DMS 273 (cell line): ENCODE measurements at regions not wholly inside any gene's neighbourhood (a gene's known extent, or its start where the extent isn't known, plus 50 kb on each side); places are given as distances from the start of the nearest gene placed in this dataset.
A peak's percentile ranks its signal among the peaks of the same experiment; 100 is the strongest.
"Not testable (repeated sequence)": the region's sequence is repeated elsewhere in the genome, so short reads cannot be mapped to it uniquely, and the experiment has no call there.

Source experiments
- DNase-seq: peaks from one replicate; lab custom pipeline; 2025; ENCODE audit not compliant: unreplicated experiment; lab: John Stamatoyannopoulos, UW

GRCh38 chr6:135701426-135701825 lies 150.1 kb upstream of the PDE7B start:
- DNase-seq = no peak

GRCh38 chr6:135703007-135703406 lies 148.5 kb upstream of the PDE7B start:
- DNase-seq = no peak

GRCh38 chr6:135703621-135704020 lies 147.9 kb upstream of the PDE7B start:
- no peak for DNase-seq

- DNase-seq = no peak
Observed at GRCh38 chr6:135707426-135707825, 144.1 kb upstream of the PDE7B start.

- DNase-seq = no peak
Observed at GRCh38 chr6:135710042-135710441, 141.5 kb upstream of the PDE7B start.

- no peak for DNase-seq
Observed at GRCh38 chr6:135722190-135722589, 129.3 kb upstream of the PDE7B start.

- DNase-seq = peak; percentile 2
Observed at GRCh38 chr6:135722679-135723078, 128.8 kb upstream of the PDE7B start.

GRCh38 chr6:135728589-135728988 lies 122.9 kb upstream of the PDE7B start:
- DNase-seq = no peak

- DNase-seq = no peak
Observed at GRCh38 chr6:135731116-135731515, 120.4 kb upstream of the PDE7B start.

- not testable (repeated sequence) for DNase-seq
Observed at GRCh38 chr6:135736351-135736750, 115.2 kb upstream of the PDE7B start.

GRCh38 chr6:135738636-135739035 lies 112.9 kb upstream of the PDE7B start:
- DNase-seq = no peak

GRCh38 chr6:135739288-135739687 lies 112.2 kb upstream of the PDE7B start:
- DNase-seq = no peak

GRCh38 chr6:135740580-135740979 lies 110.9 kb upstream of the PDE7B start:
- no peak for DNase-seq

GRCh38 chr6:135743476-135743875 lies 108.0 kb upstream of the PDE7B start:
- DNase-seq = no peak

GRCh38 chr6:135748189-135748588 lies 103.3 kb upstream of the PDE7B start:
- DNase-seq = no peak

- DNase-seq = no peak
Observed at GRCh38 chr6:135750081-135750480, 101.4 kb upstream of the PDE7B start.

GRCh38 chr6:135753196-135753595 lies 98.3 kb upstream of the PDE7B start:
- no peak for DNase-seq

- DNase-seq = no peak
Observed at GRCh38 chr6:135759831-135760230, 91.7 kb upstream of the PDE7B start.

- DNase-seq = no peak
Observed at GRCh38 chr6:135774006-135774405, 77.5 kb upstream of the PDE7B start.

GRCh38 chr6:135779213-135779612 lies 72.3 kb upstream of the PDE7B start:
- DNase-seq = no peak

GRCh38 chr6:135780326-135780725 lies 71.2 kb upstream of the PDE7B start:
- no peak for DNase-seq

- DNase-seq = no peak
Observed at GRCh38 chr6:135782546-135782945, 69.0 kb upstream of the PDE7B start.

GRCh38 chr6:135784507-135784906 lies 67.0 kb upstream of the PDE7B start:
- DNase-seq = peak; percentile 6
